ENCODE measurements at regions not wholly inside any gene's neighbourhood (a gene's known extent, or its start where the extent isn't known, plus 50 kb on each side); places are given as distances from the start of the nearest gene placed in this dataset.
"Not testable (repeated sequence)": the region's sequence is repeated elsewhere in the genome, so short reads cannot be mapped to it uniquely, and the experiment has no call there.

GRCh38 chr6:128739112-128739511 is 143.8 kb upstream of the LAMA2 start:
- no peak for DNase-seq (ENCODE audit: extremely low read depth, low read depth, low spot score)

GRCh38 chr6:128738112-128738511 is 144.8 kb upstream of the LAMA2 start:
- no peak for DNase-seq (ENCODE audit: extremely low read depth, low read depth, low spot score)

- DNase-seq (ENCODE audit: extremely low read depth, low read depth, low spot score), result no peak
These were observed 146.2 kb upstream of the LAMA2 start for GRCh38 chr6:128736780-128737179.

GRCh38 chr6:128731249-128732165 is 151.4 kb upstream of the LAMA2 start:
- peak; percentile 61 for DNase-seq (ENCODE audit: extremely low read depth, low read depth, low spot score)

GRCh38 chr6:128727500-128727899 is 155.4 kb upstream of the LAMA2 start:
- no peak for DNase-seq (ENCODE audit: extremely low read depth, low read depth, low spot score)

- DNase-seq (ENCODE audit: extremely low read depth, low read depth, low spot score), result peak; percentile 27
These were observed 157.4 kb upstream of the LAMA2 start for GRCh38 chr6:128725271-128726233.

GRCh38 chr6:128724738-128725137 is 158.2 kb upstream of the LAMA2 start:
- no peak for DNase-seq (ENCODE audit: extremely low read depth, low read depth, low spot score)

- DNase-seq (ENCODE audit: extremely low read depth, low read depth, low spot score), result no peak
These were observed 159.3 kb upstream of the LAMA2 start for GRCh38 chr6:128723667-128724066.

- DNase-seq (ENCODE audit: extremely low read depth, low read depth, low spot score), result no peak
These were observed 162.0 kb upstream of the LAMA2 start for GRCh38 chr6:128720891-128721290.

GRCh38 chr6:128719786-128720185 is 163.2 kb upstream of the LAMA2 start:
- no peak for DNase-seq (ENCODE audit: extremely low read depth, low read depth, low spot score)

GRCh38 chr6:128713461-128713860 is 169.5 kb upstream of the LAMA2 start:
- no peak for DNase-seq (ENCODE audit: extremely low read depth, low read depth, low spot score)

- no peak for DNase-seq (ENCODE audit: extremely low read depth, low read depth, low spot score)
These were observed 170.0 kb upstream of the LAMA2 start for GRCh38 chr6:128712898-128713297.

GRCh38 chr6:128711149-128711548 is 171.8 kb upstream of the LAMA2 start:
- no peak for DNase-seq (ENCODE audit: extremely low read depth, low read depth, low spot score)

GRCh38 chr6:128710315-128710714 is 172.6 kb upstream of the LAMA2 start:
- no peak for DNase-seq (ENCODE audit: extremely low read depth, low read depth, low spot score)

GRCh38 chr6:128704601-128705000 is 178.3 kb upstream of the LAMA2 start:
- DNase-seq (ENCODE audit: extremely low read depth, low read depth, low spot score), result no peak

- DNase-seq (ENCODE audit: extremely low read depth, low read depth, low spot score), result not testable (repeated sequence)
These were observed 179.1 kb upstream of the LAMA2 start for GRCh38 chr6:128703794-128704193.

GRCh38 chr6:128696691-128697689 is 176.6 kb upstream of the PTPRK start:
- peak; percentile 52 for DNase-seq (ENCODE audit: extremely low read depth, low read depth, low spot score)

GRCh38 chr6:128694303-128695009 is 174.1 kb upstream of the PTPRK start:
- DNase-seq (ENCODE audit: extremely low read depth, low read depth, low spot score), result no peak

- no peak for DNase-seq (ENCODE audit: extremely low read depth, low read depth, low spot score)
These were observed 169.7 kb upstream of the PTPRK start for GRCh38 chr6:128690063-128690462.

GRCh38 chr6:128686084-128686483 is 165.7 kb upstream of the PTPRK start:
- DNase-seq (ENCODE audit: extremely low read depth, low read depth, low spot score), result no peak
